HCT116 (cell line): ENCODE measurements at regions not wholly inside any gene's neighbourhood (a gene's known extent, or its start where the extent isn't known, plus 50 kb on each side); places are given as distances from the start of the nearest gene placed in this dataset.

Experiments used
- ATAC-seq: fragments of 200-7000 bp; cut with Tn5 transposase; 2 replicates; pipeline ENCODE4 v1.9.1; 2020; ENCODE audit warnings: mild to moderate bottlenecking, moderate library complexity
- BruUV-seq: library from RNA; stranded (reverse); fragments of 400-500 nt; replicated peaks from 2 replicates; lab custom pipeline; 2021; lab: Mats Ljungman, UMichigan
- CTCF ChIA-PET: fragments of 300-600 bp; sonication (Branson Sonifier 250); formaldehyde crosslinking; loops from one replicate; lab custom pipeline; 2021; ENCODE audit warnings: antibody characterized with exemption; lab: Charles Lee
- POLR2A ChIA-PET: fragments of 300-600, 350-600 bp; sonication (Branson Sonifier 250); formaldehyde crosslinking; loops from one replicate; lab custom pipeline; 2021; ENCODE audit warnings: antibody characterized with exemption; lab: Charles Lee
- RAD21 ChIA-PET, 2 experiments: fragments of 300-600 bp; sonication (Branson Sonifier 250); formaldehyde crosslinking; loops; one replicate each; lab custom pipeline; 2023; ENCODE audit warnings: low total read pairs in 2 of 2; ENCODE audit not compliant: uncharacterized antibody in 2 of 2, unreplicated experiment in 2 of 2, low non-redundant PET in 1 of 2; lab: Charles Lee
- DNase-seq: peaks from one replicate; pipeline ENCODE4 v3.0.0-alpha.2; 2010; ENCODE audit warnings: low read depth, low spot score
- H2AFZ ChIP-seq: fragments of 200-600 bp; shearing (Covaris generic), sonication (generic); 2 replicates; pipeline ENCODE4 v1.6.1; 2017; ENCODE audit warnings: low read depth, mixed run types, mixed read lengths, antibody characterized with exemption, low read length; ENCODE audit not compliant: poor library complexity, severe bottlenecking
- H3K27ac ChIP-seq: 2 replicates; pipeline ENCODE4 v1.5.1; 2012; ENCODE audit warnings: low read depth, low read length
- H3K27me3 ChIP-seq: fragments of 200-600 bp; sonication (generic); 2 replicates; pipeline ENCODE4 v1.6.1; 2016; ENCODE audit warnings: mixed run types, low read length, mixed read lengths; ENCODE audit not compliant: insufficient read depth
- H3K36me3 ChIP-seq, 2 experiments: fragments of 200-500 bp in 1 of 2; fragments of 200-600 bp in 1 of 2; sonication (Bioruptor generic) in 1 of 2; sonication (generic) in 1 of 2; 2 replicates each; pipeline versions ENCODE4 v1.5.1 to v1.6.1; 2014 to 2016; ENCODE audit warnings: low read length in 2 of 2, inconsistent platforms in 1 of 2, mixed read lengths in 1 of 2, mixed run types in 1 of 2; ENCODE audit not compliant: insufficient read depth in 2 of 2, control insufficient read depth in 1 of 2
- H3K4me1 ChIP-seq, 2 experiments: fragments of 200-600 bp in 1 of 2; sonication (generic) in 1 of 2; 2 replicates each; pipeline versions ENCODE4 v1.5.1 to v1.6.1; 2012 to 2017; ENCODE audit warnings: low read length in 2 of 2, inconsistent platforms in 1 of 2, mild to moderate bottlenecking in 1 of 2, mixed read lengths in 1 of 2, mixed run types in 1 of 2, moderate library complexity in 1 of 2; ENCODE audit not compliant: insufficient read depth in 2 of 2, control insufficient read depth in 1 of 2
- H3K4me2 ChIP-seq: fragments of 200-600 bp; sonication (generic); 2 replicates; pipeline ENCODE4 v1.6.1; 2017; ENCODE audit warnings: mixed run types, low read length, mixed read lengths
- H3K4me3 ChIP-seq, 2 experiments: fragments of 200-600 bp in 1 of 2; sonication (generic) in 1 of 2; replicated peaks in 1 of 2; 2 replicates each; pipeline ENCODE4 v1.5.1; 2011 to 2016; ENCODE audit warnings: low read length in 2 of 2, control low read depth in 1 of 2, low read depth in 1 of 2, mild to moderate bottlenecking in 1 of 2, mixed read lengths in 1 of 2, mixed run types in 1 of 2
- H3K79me2 ChIP-seq: fragments of 200-600 bp; sonication (generic); 2 replicates; pipeline ENCODE4 v1.6.1; 2017; ENCODE audit warnings: mild to moderate bottlenecking, mixed run types, low read length, moderate library complexity, mixed read lengths; ENCODE audit not compliant: insufficient read depth
- H3K9ac ChIP-seq: fragments of 200-600 bp; sonication (generic); 2 replicates; pipeline ENCODE4 v1.6.1; 2016; ENCODE audit warnings: low read length, mixed read lengths
- H3K9me2 ChIP-seq: fragments of 200-600 bp; sonication (generic), shearing (Covaris generic); 2 replicates; pipeline ENCODE4 v1.6.1; 2017; ENCODE audit warnings: mixed run types, mild to moderate bottlenecking, moderate library complexity; ENCODE audit not compliant: insufficient read depth
- H3K9me3 ChIP-seq, 2 experiments: fragments of 200-500 bp in 1 of 2; fragments of 200-600 bp in 1 of 2; sonication (Bioruptor generic) in 1 of 2; sonication (generic) in 1 of 2; 2 replicates each; pipeline ENCODE4 v1.6.1; 2014 to 2017; ENCODE audit warnings: low read length in 2 of 2, mixed read lengths in 2 of 2, inconsistent platforms in 1 of 2, low read depth in 1 of 2, mild to moderate bottlenecking in 1 of 2, mixed run types in 1 of 2, moderate library complexity in 1 of 2; ENCODE audit not compliant: control insufficient read depth in 1 of 2, insufficient read depth in 1 of 2
- H4K20me1 ChIP-seq: fragments of 200-600 bp; sonication (generic), shearing (Covaris generic); 2 replicates; pipeline ENCODE4 v1.6.1; 2017; ENCODE audit warnings: mixed run types, mild to moderate bottlenecking, moderate library complexity; ENCODE audit not compliant: insufficient read depth
- ATF3 ChIP-seq: IDR thresholded peaks from 2 replicates; pipeline ENCODE4 v1.6.1; 2012
- CEBPB ChIP-seq: IDR thresholded peaks from 2 replicates; pipeline ENCODE4 v1.6.1; 2012; ENCODE audit warnings: low read depth
- CTCF ChIP-seq, 3 experiments: fragments of 200-600 bp in 1 of 3; sonication (generic) in 1 of 3; IDR thresholded peaks in 2 of 3; conservative IDR thresholded peaks in 1 of 3; 2 replicates each; pipeline ENCODE4 v1.5.1; 2012 to 2017; ENCODE audit warnings: low read depth in 2 of 3, low read length in 2 of 3, antibody characterized with exemption in 1 of 3, borderline replicate concordance in 1 of 3, control low read depth in 1 of 3, mild to moderate bottlenecking in 1 of 3, mixed read lengths in 1 of 3, mixed run types in 1 of 3, moderate library complexity in 1 of 3; ENCODE audit not compliant: insufficient read depth in 1 of 3
- EGR1 ChIP-seq: IDR thresholded peaks from 2 replicates; pipeline ENCODE4 v1.6.1; 2012; ENCODE audit warnings: low read depth
- ELF1 ChIP-seq: IDR thresholded peaks from 2 replicates; pipeline ENCODE4 v1.6.1; 2012; ENCODE audit warnings: low read depth, borderline replicate concordance
- EZH2 ChIP-seq: fragments of 200-600 bp; sonication (generic); IDR thresholded peaks from 2 replicates; pipeline ENCODE4 v1.6.1; 2017; ENCODE audit warnings: antibody characterized with exemption, mixed run types
- EZH2phosphoT487 ChIP-seq: fragments of 200-600 bp; IDR thresholded peaks from 2 replicates; pipeline ENCODE4 v1.6.1; 2018; ENCODE audit warnings: antibody characterized with exemption, borderline replicate concordance
- JUND ChIP-seq: IDR thresholded peaks from 2 replicates; pipeline ENCODE4 v1.6.1; 2012
- POLR2AphosphoS5 ChIP-seq: IDR thresholded peaks from 2 replicates; pipeline ENCODE4 v1.6.1; 2011; ENCODE audit warnings: mild to moderate bottlenecking, low read depth, low read length, moderate library complexity
- REST ChIP-seq: IDR thresholded peaks from 2 replicates; pipeline ENCODE4 v1.6.1; 2012; ENCODE audit warnings: low read depth
- SIN3A ChIP-seq: IDR thresholded peaks from 2 replicates; pipeline ENCODE4 v1.6.1; 2012; ENCODE audit warnings: low read depth
- TCF7L2 ChIP-seq: IDR thresholded peaks from 2 replicates; pipeline ENCODE4 v1.7.0; 2011; ENCODE audit warnings: borderline replicate concordance, inconsistent platforms; ENCODE audit not compliant: insufficient read depth, insufficient read length; ENCODE audit errors: extremely low read depth
- YY1 ChIP-seq: IDR thresholded peaks from 2 replicates; pipeline ENCODE4 v1.6.1; 2011; ENCODE audit warnings: low read length, low read depth, moderate library complexity, mild to moderate bottlenecking; ENCODE audit not compliant: insufficient replicate concordance; ENCODE audit errors: extremely low read depth
- ZNF274 ChIP-seq: fragments of 200-500 bp; sonication (Bioruptor generic); IDR thresholded peaks from 2 replicates; pipeline ENCODE4 v1.6.1; 2014; ENCODE audit warnings: mild to moderate bottlenecking, low read depth, low read length, inconsistent platforms
- intact Hi-C: fragments of 100-400 bp; cut with micrococcal nuclease; formaldehyde crosslinking; loops from 2 replicates; pipeline ENCODE4 v1.10.0; 2022

GRCh38 chr13:67355812-67356476 is 125.8 kb upstream of the PCDH9 start (continued):
- TF ChIP-seq EZH2 (no peak), EZH2phosphoT487 (no peak), ATF3 (no peak), JUND (no peak), EGR1 (no peak), CEBPB (no peak), REST (no peak), TCF7L2 (no peak), YY1 (no peak), ZNF274 (no peak), POLR2AphosphoS5 (no peak)
- TF ChIP-seq, all 23 proteins: peak for 0

- CTCF ChIA-PET, result no interaction called here
- TF ChIP-seq EZH2 (no peak), JUND (no peak), ELF1 (no peak), SIN3A (no peak), CTCF (IDR thresholded peaks at IDR 0.05 in 2 of 3, conservative IDR thresholded peaks at IDR 0.05 in 1 of 3; ENCODE audit: borderline replicate concordance in 1 of 3, insufficient read depth in 1 of 3, low read depth in 2 of 3, low read length in 2 of 3) (no peak)
- Histone ChIP-seq H3K9me3 (no peaks in the 10 kb centered on the region), H3K4me1 (no peaks in the 10 kb centered on the region), H3K9ac (no peak overlapping the region), H3K4me3 (no peak overlapping the region), H3K27me3 (no peaks in the 10 kb centered on the region), H3K79me2 (no peaks in the 10 kb centered on the region), H4K20me1 (no peaks in the 10 kb centered on the region), H2AFZ (no peak overlapping the region), H3K9me2 (no peaks in the 10 kb centered on the region), H3K4me2 (no peak overlapping the region), H3K36me3 (no peaks in the 10 kb centered on the region), H3K27ac (no peak overlapping the region)
- no TSS peak for BruUV-seq
- POLR2A ChIA-PET, result no interaction called here
- intact Hi-C loops, result no loop called here
- RAD21 ChIA-PET, result no interaction called here
- ATAC-seq, result no peak
- no peak for DNase-seq
These were observed 123.8 kb upstream of the PCDH9 start for GRCh38 chr13:67353941-67354340.
